ENCODE measurements at regions not wholly inside any gene's neighbourhood (a gene's known extent, or its start where the extent isn't known, plus 50 kb on each side); places are given as distances from the start of the nearest gene placed in this dataset.

DNA sequence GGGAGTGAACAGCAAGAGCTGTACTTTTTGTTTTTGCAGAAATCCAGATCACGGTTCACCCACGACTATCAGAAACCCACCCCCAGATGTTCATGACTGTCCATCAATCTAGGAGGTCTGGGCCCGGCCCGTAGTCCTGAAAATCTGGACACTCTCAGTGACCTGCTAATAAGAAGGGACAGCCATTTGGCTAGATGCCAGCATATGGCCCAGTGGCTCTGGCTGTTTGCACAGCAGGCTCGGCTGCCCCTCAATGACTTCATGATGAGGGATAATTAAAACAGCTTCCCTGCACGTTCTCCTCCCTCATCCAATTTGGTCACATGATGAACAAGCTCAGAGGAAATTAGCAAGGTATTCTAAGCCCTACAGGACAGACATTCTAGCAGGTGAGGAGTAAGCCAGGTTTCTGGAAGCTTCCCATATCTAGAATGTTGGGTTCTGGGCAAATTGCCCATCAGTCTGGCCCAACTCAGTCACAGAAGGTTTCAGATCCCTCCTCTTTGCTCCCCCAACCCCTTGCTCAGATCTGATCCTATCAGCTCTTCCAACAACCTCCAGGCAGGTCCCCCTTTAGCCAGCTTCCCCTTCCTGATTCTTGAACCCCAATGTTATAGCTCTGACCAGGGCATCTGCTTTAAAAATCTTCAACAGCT is 397.3 kb downstream of the SHANK2 start:
- no peak for TF ChIP-seq EZH2 (IDR thresholded peaks at IDR 0.05; ENCODE audit: borderline replicate concordance)
- TF ChIP-seq, protein P1, sequence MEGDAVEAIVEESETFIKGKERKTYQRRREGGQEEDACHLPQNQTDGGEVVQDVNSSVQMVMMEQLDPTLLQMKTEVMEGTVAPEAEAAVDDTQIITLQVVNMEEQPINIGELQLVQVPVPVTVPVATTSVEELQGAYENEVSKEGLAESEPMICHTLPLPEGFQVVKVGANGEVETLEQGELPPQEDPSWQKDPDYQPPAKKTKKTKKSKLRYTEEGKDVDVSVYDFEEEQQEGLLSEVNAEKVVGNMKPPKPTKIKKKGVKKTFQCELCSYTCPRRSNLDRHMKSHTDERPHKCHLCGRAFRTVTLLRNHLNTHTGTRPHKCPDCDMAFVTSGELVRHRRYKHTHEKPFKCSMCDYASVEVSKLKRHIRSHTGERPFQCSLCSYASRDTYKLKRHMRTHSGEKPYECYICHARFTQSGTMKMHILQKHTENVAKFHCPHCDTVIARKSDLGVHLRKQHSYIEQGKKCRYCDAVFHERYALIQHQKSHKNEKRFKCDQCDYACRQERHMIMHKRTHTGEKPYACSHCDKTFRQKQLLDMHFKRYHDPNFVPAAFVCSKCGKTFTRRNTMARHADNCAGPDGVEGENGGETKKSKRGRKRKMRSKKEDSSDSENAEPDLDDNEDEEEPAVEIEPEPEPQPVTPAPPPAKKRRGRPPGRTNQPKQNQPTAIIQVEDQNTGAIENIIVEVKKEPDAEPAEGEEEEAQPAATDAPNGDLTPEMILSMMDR (IDR thresholded peaks at IDR 0.05; ENCODE audit: poor library complexity) = no peak
- no peak for TF ChIP-seq EZH2phosphoT487 (IDR thresholded peaks at IDR 0.05; ENCODE audit: low read depth, severe bottlenecking, unreplicated experiment)
